CD4-positive, alpha-beta T cell treated with Interleukin-12 subunit alpha and Interleukin-12 subunit beta, for 1 hour (primary cell): ENCODE measurements at regions not wholly inside any gene's neighbourhood (a gene's known extent, or its start where the extent isn't known, plus 50 kb on each side); places are given as distances from the start of the nearest gene placed in this dataset.
A peak's percentile ranks its signal among the peaks of the same experiment; 100 is the strongest.

Experiments used
- DNase-seq: peaks from one replicate; pipeline ENCODE4 v3.0.0-alpha.2; 2020

- DNase-seq = no peak
These were observed 466.5 kb upstream of the GJE1 start for GRCh38 chr6:141666187-141666586.

- no peak for DNase-seq
These were observed 468.0 kb upstream of the GJE1 start for GRCh38 chr6:141664744-141665143.

- DNase-seq = no peak
These were observed 473.1 kb upstream of the GJE1 start for GRCh38 chr6:141659582-141659981.

- DNase-seq = no peak
These were observed 474.0 kb upstream of the GJE1 start for GRCh38 chr6:141658696-141659095.

- no peak for DNase-seq
These were observed 474.9 kb upstream of the GJE1 start for GRCh38 chr6:141657812-141658211.

- DNase-seq = no peak
These were observed 479.1 kb upstream of the GJE1 start for GRCh38 chr6:141653590-141653989.

DNA sequence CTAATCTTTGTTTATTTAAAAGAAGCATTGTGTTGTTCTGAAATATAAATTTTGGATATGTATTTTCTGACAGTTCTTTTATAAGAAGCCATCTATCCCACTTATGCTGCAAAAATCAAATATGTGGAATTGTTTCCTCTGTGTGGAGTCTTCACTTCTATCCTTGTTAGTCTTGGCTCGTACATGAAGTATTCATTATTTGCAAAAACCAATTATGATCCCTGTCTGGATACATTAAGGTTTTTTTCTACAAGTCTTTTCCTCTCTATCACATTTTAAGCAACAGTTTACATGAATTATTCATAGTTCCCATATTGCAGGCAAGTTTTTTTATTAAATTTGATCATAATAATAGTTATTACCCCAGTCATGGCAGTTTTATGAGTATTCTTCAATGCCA lies 490.8 kb upstream of the GJE1 start:
- no peak for DNase-seq

DNA sequence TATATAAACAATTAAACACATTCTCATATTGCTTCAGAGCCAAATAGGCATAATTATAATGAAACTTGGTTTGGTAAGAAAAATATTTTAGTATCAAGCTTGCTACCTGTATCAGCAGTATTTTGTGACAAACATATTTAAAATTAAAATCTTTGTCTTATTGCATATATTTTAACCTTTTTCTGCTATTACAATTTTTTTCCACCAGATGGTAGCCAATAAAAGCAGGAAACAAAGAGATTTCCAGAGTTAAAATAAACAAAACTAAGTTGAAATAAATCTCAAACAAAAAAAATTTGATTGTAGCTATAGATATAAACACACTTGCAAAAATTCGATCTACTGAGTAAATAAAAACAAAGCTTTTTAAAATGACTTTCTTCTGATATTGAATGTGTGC lies 491.3 kb upstream of the GJE1 start:
- DNase-seq = no peak

GRCh38 chr6:141635621-141636020 lies 497.1 kb upstream of the GJE1 start:
- DNase-seq = no peak

GRCh38 chr6:141634269-141634668 lies 498.5 kb upstream of the GJE1 start:
- DNase-seq = no peak

DNA sequence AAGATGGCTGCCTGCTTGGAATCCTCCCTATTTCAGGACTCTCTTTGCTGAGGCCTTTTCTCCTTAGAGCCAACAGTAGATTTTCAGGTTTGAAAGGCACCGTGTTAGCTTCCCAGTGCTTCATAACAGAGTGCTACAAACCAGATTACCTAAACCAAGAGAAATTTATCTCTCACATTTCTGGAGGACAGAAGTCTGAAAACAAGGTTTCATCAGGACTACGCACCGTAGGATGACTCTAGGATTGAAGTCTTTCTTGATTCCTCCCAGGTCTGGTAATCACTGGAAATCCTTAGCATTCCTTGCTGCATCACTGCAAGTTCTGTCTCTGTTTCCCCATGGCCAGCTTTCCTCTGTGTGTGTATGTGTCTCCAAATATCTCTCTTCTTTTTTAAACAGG lies 508.4 kb upstream of the GJE1 start:
- DNase-seq = no peak

DNA sequence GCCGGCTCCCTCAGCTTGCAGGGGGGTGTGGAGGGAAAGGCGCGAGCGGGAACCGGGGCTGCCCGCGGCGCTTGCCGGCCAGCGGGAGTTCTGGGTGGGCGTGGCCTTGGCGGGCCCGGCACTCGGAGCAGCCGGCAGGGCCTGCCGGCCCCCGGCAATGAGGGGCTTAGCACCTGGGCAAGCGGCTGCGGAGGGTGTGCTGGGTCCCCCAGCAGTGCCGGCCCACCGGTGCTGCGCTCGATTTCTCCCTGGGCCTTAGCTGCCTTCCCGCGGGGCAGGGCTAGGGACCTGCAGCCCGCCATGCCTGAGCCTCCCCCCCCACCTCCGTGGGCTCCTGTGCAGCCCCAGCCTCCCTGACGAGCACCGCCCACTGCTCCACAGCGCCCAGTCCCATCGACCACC lies 514.5 kb upstream of the GJE1 start:
- DNase-seq = no peak

DNA sequence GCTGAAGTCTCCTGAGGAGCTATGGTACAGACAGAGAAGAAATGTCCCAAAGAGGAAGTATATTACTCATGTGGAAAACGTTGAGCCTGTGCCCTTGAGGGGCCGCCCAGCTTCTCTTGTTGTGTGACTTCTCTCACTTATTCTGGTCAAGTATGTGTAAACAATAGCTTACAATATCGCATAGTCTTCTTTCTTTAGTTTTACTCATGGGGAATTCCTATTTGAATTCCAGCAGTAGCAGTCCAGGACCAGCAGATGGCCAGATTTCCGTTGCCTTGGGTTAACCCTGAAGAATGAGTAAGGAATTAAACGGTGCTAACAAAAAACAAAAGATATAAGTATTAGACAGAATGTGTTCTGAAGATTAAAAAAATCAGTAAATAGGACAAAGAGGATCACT lies 522.0 kb upstream of the GJE1 start:
- DNase-seq = no peak

GRCh38 chr6:141607956-141608355 lies 524.8 kb upstream of the GJE1 start:
- DNase-seq = no peak

DNA sequence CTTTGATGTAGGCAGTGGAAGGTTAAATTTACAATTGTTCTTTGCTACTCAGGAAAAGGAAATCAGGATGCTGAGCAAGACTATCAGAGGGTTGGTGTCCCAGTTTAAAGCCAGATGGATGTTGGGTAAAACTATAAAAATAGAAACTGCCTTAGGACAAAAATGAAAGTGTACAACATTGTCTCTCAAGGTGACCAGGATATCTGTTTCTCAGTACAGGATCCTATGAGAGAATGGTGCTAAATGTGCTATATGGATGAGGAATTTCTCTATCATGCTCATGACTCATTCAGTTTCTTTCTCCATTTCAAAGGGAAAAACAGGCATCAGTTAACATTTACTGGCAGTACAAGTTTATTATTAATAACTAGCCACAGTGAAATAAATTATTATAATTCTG lies 534.2 kb upstream of the GJE1 start:
- no peak for DNase-seq

DNA sequence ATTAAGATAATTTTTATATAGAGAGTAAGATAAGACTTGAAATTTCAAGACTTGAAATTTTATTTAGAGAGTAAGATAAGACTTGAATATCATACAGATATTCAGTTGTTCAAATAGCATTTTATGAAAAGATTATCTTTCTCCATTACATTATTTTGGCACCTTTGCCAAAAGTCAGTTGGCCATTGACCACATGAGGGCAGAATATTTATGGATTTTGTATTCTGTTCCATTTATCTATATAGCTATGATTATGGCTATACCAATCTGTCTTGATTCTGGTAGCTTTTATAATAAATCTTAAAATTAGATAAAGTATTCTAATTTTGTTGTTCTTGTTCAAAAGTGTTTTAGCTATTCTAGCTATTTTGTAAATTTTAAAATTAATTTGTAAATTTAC lies 537.9 kb upstream of the GJE1 start:
- no peak for DNase-seq

GRCh38 chr6:141593311-141593710 lies 539.4 kb upstream of the GJE1 start:
- DNase-seq = no peak

- no peak for DNase-seq
These were observed 545.1 kb upstream of the GJE1 start for GRCh38 chr6:141587482-141588266.

- DNase-seq = no peak
These were observed 551.7 kb upstream of the GJE1 start for GRCh38 chr6:141580988-141581552.

DNA sequence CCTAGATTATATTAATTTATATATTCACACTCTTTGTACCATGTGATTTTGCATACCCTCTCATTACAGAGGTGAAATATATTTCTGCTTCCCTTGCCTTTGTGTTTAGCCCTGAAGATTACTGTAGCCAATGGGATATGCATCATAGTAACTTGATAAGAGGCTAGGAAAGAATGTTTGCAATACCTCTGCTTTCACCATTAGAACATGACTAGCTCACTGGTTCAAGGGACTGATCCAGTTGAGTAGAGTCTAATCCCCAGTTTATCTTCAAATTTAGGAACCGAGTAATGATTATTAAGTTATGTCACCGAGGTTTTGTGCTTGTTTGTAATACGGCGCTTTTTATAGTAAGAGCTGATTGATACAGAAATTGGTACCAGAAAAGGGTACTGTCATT lies 552.6 kb upstream of the GJE1 start:
- no peak for DNase-seq

DNA sequence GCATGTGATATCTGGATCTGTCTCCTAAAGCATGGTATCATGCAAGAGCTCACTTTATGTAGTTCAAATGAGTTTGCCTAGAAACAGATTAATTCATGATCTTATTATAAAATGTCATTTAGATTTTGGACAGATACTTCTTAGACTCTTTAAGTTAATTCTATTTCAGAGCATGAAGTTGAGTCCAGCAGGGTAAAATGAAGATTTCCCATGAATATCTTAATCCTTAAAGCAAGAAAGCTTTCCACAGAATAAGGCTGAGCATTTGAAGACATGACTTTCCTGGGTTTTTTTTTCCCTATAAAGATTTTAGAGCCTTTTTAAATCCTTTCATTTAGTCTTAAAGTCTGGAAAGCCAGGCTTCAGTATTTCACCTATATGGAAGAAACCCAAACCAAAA lies 556.0 kb upstream of the GJE1 start:
- DNase-seq = no peak

GRCh38 chr6:141562851-141563763 lies 569.6 kb upstream of the GJE1 start:
- peak; percentile 80 for DNase-seq

DNA sequence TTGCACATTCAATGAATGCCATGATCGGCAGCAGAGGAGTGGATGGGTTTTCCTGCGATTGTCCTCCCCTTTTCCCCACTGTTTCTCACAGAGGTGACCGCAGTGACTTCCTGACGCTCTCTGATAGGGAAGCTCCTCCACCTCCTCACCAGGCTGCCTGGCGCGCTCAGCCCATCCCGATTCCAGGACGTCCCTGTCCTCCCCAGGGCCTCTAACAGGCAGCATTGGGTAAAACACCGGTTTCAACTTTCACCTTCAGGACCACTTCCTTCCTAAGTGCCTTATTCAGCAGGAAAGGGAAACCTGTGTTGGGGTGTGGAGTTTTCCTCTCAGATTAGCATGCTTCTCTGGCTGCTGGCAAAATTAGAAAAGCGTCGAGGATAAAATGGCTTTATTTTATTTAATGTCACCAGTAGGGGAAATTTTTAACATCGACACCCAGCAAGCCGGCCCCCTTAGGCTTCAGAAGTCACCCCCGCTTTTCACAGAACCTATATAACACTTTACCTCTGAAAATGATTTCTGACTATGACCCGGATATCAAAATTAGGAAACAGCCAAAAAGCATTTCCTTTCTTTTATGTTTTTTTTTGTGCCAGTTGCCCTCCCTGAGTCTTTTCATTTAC lies 570.4 kb upstream of the GJE1 start:
- no peak for DNase-seq
